ENCODE measurements at regions not wholly inside any gene's neighbourhood (a gene's known extent, or its start where the extent isn't known, plus 50 kb on each side); places are given as distances from the start of the nearest gene placed in this dataset.
A peak's percentile ranks its signal among the peaks of the same experiment; 100 is the strongest.

- TF ChIP-seq CTCF (IDR thresholded peaks at IDR 0.05; ENCODE audit: low read depth, low read length), result no peak
- no peak for DNase-seq (ENCODE audit: low read depth, low spot score)
- no peak overlapping the region for H3K4me3 ChIP-seq (ENCODE audit: low read depth, low read length)
- in situ Hi-C loops (cut with HindIII; ENCODE audit: low sequenced_read_pairs), result no loop called here
Measured at GRCh38 chr2:37816036-37816435, 109.1 kb upstream of the RMDN2 start.

DNA sequence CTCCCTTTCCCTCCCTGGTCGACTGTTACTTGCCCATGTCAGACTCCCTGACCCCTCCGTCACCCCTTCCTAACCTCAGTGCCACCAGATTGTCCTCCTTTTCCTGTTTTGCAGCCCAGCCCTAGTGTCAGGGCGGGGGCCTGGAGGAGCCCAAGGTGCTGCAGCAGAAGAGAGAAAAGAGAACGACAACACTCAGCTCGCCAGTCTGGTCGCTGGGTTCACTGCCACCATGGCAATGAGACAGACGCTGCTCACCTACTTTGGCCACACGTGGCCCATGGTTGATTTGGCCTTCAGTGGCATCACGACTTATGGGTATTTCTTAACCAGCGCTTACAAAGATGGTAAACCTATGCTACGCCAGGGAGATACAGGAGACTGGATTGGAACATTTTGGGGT, 108.4 kb upstream of the RMDN2 start:
- H3K4me3 ChIP-seq (ENCODE audit: low read depth, low read length), result no peak overlapping the region
- DNase-seq (ENCODE audit: low read depth, low spot score), result no peak
- in situ Hi-C loops (cut with HindIII; ENCODE audit: low sequenced_read_pairs), result no loop called here
- TF ChIP-seq CTCF (IDR thresholded peaks at IDR 0.05; ENCODE audit: low read depth, low read length), result no peak

DNA sequence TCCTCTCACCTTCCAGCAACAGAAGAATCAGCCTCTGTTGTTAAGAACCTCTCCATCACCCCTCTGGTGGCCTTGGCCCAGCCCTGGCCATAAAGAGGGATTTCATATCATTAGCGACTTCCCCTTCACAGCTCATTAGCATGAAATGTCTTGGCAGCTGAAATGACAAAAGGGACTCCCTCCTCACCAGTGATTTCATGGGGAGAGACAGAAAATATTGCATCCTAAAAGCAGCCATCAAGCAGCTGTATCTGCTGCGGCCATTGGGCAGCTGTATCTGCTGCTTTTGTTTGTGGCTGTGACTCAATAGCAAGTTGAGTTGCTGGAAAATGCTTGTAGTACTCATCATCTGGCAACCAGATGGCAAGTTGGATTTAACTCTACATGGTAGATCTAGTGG, 105.9 kb upstream of the RMDN2 start:
- in situ Hi-C loops (cut with HindIII; ENCODE audit: low sequenced_read_pairs), result no loop called here
- no peak overlapping the region for H3K4me3 ChIP-seq (ENCODE audit: low read depth, low read length)
- peak; percentile 88 for DNase-seq (ENCODE audit: low read depth, low spot score)
- TF ChIP-seq CTCF (IDR thresholded peaks at IDR 0.05; ENCODE audit: low read depth, low read length), result no peak

GRCh38 chr2:37820471-37820986, 104.6 kb upstream of the RMDN2 start:
- TF ChIP-seq CTCF (IDR thresholded peaks at IDR 0.05; ENCODE audit: low read depth, low read length), result no peak
- in situ Hi-C loops (cut with HindIII; ENCODE audit: low sequenced_read_pairs), result no loop called here
- DNase-seq (ENCODE audit: low read depth, low spot score), result no peak
- H3K4me3 ChIP-seq (ENCODE audit: low read depth, low read length), result no peak overlapping the region

DNA sequence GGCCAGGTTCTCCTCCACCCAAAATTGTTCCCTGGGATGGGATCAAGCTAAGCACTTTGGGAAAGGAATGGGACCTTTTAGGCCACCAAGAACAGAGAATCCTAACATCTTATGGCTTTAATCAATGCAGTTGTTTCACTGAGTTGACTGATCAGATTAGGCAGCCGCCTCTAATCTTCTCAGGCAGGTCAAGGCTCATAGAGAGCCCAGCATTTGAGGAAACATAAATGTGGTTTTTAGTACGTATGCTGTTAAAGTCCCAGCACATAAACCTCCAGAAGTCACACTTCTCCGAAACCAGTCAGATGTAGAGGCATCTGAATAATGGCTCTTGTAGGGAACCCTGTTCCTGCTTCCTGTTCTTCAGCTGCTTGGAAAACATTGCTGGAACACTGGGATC, 99.5 kb upstream of the RMDN2 start:
- H3K4me3 ChIP-seq (ENCODE audit: low read depth, low read length), result no peak overlapping the region
- in situ Hi-C loops (cut with HindIII; ENCODE audit: low sequenced_read_pairs), result no loop called here
- no peak for TF ChIP-seq CTCF (IDR thresholded peaks at IDR 0.05; ENCODE audit: low read depth, low read length)

GRCh38 chr2:37826611-37827010, 98.5 kb upstream of the RMDN2 start:
- in situ Hi-C loops (cut with HindIII; ENCODE audit: low sequenced_read_pairs), result no loop called here
- TF ChIP-seq CTCF (IDR thresholded peaks at IDR 0.05; ENCODE audit: low read depth, low read length), result no peak
- no peak overlapping the region for H3K4me3 ChIP-seq (ENCODE audit: low read depth, low read length)
- no peak for DNase-seq (ENCODE audit: low read depth, low spot score)

More for the DNA sequence above, 99.5 kb upstream of the RMDN2 start:
- no peak for DNase-seq (ENCODE audit: low read depth, low spot score)

DNA sequence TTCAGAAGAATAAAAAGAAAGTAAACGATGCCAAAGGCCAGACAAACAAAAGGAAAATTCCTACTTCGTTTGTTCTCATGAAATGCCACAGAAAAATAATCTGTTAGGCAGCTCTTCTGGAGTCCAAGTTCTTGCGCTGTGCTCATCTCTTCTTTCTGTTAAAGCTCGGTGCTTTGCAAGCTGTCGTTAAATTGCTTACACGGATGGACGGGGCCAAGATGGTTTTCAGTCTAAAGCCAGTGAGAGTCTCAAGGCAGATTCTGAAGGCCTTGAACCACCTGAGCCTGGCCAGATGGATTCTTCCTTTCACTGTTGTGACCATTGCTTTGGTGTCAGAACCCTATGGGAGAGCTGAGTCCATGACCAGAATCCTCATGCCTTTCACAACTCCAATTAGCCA, 97.6 kb upstream of the RMDN2 start:
- no peak for DNase-seq (ENCODE audit: low read depth, low spot score)
- no peak for TF ChIP-seq CTCF (IDR thresholded peaks at IDR 0.05; ENCODE audit: low read depth, low read length)
- no peak overlapping the region for H3K4me3 ChIP-seq (ENCODE audit: low read depth, low read length)
- in situ Hi-C loops (cut with HindIII; ENCODE audit: low sequenced_read_pairs), result no loop called here

Measured in astrocyte of the spinal cord (primary cell).